Fibroblast of skin of right quadriceps (primary cell): ENCODE measurements at regions not wholly inside any gene's neighbourhood (a gene's known extent, or its start where the extent isn't known, plus 50 kb on each side); places are given as distances from the start of the nearest gene placed in this dataset.

Experiments used
- DNase-seq: peaks from one replicate; pipeline ENCODE4 v3.0.0-alpha.2; 2013

GRCh38 chr4:153974452-153974851 is 185.6 kb upstream of the SFRP2 start:
- no peak for DNase-seq

- DNase-seq, result no peak
Measured at GRCh38 chr4:153973942-153974341, 185.1 kb upstream of the SFRP2 start.

GRCh38 chr4:153971899-153972298 is 183.0 kb upstream of the SFRP2 start:
- no peak for DNase-seq

GRCh38 chr4:153970169-153970568 is 181.3 kb upstream of the SFRP2 start:
- DNase-seq, result no peak

GRCh38 chr4:153969542-153969941 is 180.7 kb upstream of the SFRP2 start:
- DNase-seq, result no peak

GRCh38 chr4:153966641-153967040 is 177.8 kb upstream of the SFRP2 start:
- no peak for DNase-seq

- no peak for DNase-seq
Measured at GRCh38 chr4:153963216-153963615, 174.3 kb upstream of the SFRP2 start.

GRCh38 chr4:153962311-153963039 is 173.6 kb upstream of the SFRP2 start:
- peak; percentile 31 for DNase-seq

- DNase-seq, result no peak
Measured at GRCh38 chr4:153955327-153955726, 166.4 kb upstream of the SFRP2 start.

- no peak for DNase-seq
Measured at GRCh38 chr4:153954654-153955053, 165.8 kb upstream of the SFRP2 start.

- DNase-seq, result no peak
Measured at GRCh38 chr4:153950100-153950979, 161.5 kb upstream of the SFRP2 start.

- no peak for DNase-seq
Measured at GRCh38 chr4:153948041-153948440, 159.2 kb upstream of the SFRP2 start.

GRCh38 chr4:153947124-153947523 is 158.2 kb upstream of the SFRP2 start:
- DNase-seq, result no peak

GRCh38 chr4:153945704-153946103 is 156.8 kb upstream of the SFRP2 start:
- no peak for DNase-seq

GRCh38 chr4:153943738-153944415 is 155.0 kb upstream of the SFRP2 start:
- no peak for DNase-seq

- no peak for DNase-seq
Measured at GRCh38 chr4:153940916-153941315, 152.0 kb upstream of the SFRP2 start.

GRCh38 chr4:153939570-153939969 is 150.7 kb upstream of the SFRP2 start:
- peak; percentile 3 for DNase-seq

- DNase-seq, result no peak
Measured at GRCh38 chr4:153938994-153939393, 150.1 kb upstream of the SFRP2 start.

GRCh38 chr4:153937289-153937688 is 148.4 kb upstream of the SFRP2 start:
- DNase-seq, result no peak

- no peak for DNase-seq
Measured at GRCh38 chr4:153936121-153936520, 147.2 kb upstream of the SFRP2 start.

- DNase-seq, result no peak
Measured at GRCh38 chr4:153934688-153935017, 145.8 kb upstream of the SFRP2 start.

GRCh38 chr4:153933915-153934687 is 145.2 kb upstream of the SFRP2 start:
- no peak for DNase-seq

GRCh38 chr4:153931804-153932203 is 142.9 kb upstream of the SFRP2 start:
- DNase-seq, result peak; percentile 32
